Ovary (tissue), 7 donors: ENCODE measurements at regions not wholly inside any gene's neighbourhood (a gene's known extent, or its start where the extent isn't known, plus 50 kb on each side); places are given as distances from the start of the nearest gene placed in this dataset.

Experiments
- DNase-seq, 5 donors: peaks; one replicate each; pipeline ENCODE4 v3.0.0-alpha.2; 2019 to 2020
- H3K27ac ChIP-seq, 2 donors: fragments of 200-600 bp; one replicate each; pipeline versions ENCODE4 v1.5.1 to v1.8.0; 2019 to 2022
- H3K27me3 ChIP-seq: fragments of 200-600 bp; one replicate; pipeline ENCODE4 v1.8.0; 2022
- H3K36me3 ChIP-seq: fragments of 200-600 bp; sonication (generic); one replicate; pipeline ENCODE4 v1.5.1; 2019
- H3K4me1 ChIP-seq: one replicate; pipeline ENCODE4 v1.8.1; 2013; ENCODE audit warnings: mild to moderate bottlenecking, moderate library complexity; ENCODE audit not compliant: insufficient read depth
- H3K4me3 ChIP-seq: fragments of 200-600 bp; sonication (generic); one replicate; pipeline ENCODE4 v1.5.1; 2017
- H3K9me3 ChIP-seq, 2 donors: fragments of 200-600 bp in 1 of 2; sonication (generic) in 1 of 2; one replicate each; pipeline versions ENCODE4 v1.5.1 to v1.8.1; 2013 to 2019; ENCODE audit warnings: mild to moderate bottlenecking in 1 of 2, moderate library complexity in 1 of 2
- CTCF ChIP-seq, 3 donors: fragments of 450-650 bp in 2 of 3; fragments of 200-600 bp in 1 of 3; IDR thresholded peaks; one replicate each; pipeline versions ENCODE4 v1.5.1 to v1.8.0; 2016 to 2022; ENCODE audit warnings: antibody characterized with exemption in 3 of 3, mild to moderate bottlenecking in 1 of 3
- EP300 ChIP-seq: sonication (generic); formaldehyde crosslinking; IDR thresholded peaks from one replicate; pipeline ENCODE4 v1.6.1; 2017; ENCODE audit warnings: antibody characterized with exemption
- POLR2A ChIP-seq: fragments of 450-650 bp; IDR thresholded peaks from one replicate; pipeline ENCODE4 v1.6.1; 2017; ENCODE audit warnings: antibody characterized with exemption, mild to moderate bottlenecking, moderate library complexity
- WGBS, 3 donors: extraction: QIAGEN DNeasy Blood & Tissue Kit in 1 of 3; methylation state at CpG; one replicate each; pipeline versions ENCODE4 v1.1.5 to v1.1.7; 2013 to 2017; 5-methylcytosine and 5-hydroxymethylcytosine counted together
- intact Hi-C, 4 donors: fragments of 100-400 bp; cut with DNase I; formaldehyde crosslinking; loops; one replicate each; pipeline versions ENCODE4 v1.11.0 to v1.15.1; 2022 to 2023
- donor health status: DM: no; HTN: no; CAD: no; lungs with moderate emphysema.
- donor health status: DM: no; HTN: no; CAD: no.
- donor health status: Bipolar disorder and iron deficiency.
- donor health status: DM: no; HTN: no; CAD: no.
- donor health status: DM: yes; HTN: yes; CAD: no.

- intact Hi-C loops, result no loop called here
- no peak overlapping the region for H3K27ac ChIP-seq
- no peaks in the 10 kb centered on the region for H3K9me3 ChIP-seq
- no peaks in the 10 kb centered on the region for H3K36me3 ChIP-seq
- DNase-seq, result no peak
- TF ChIP-seq CTCF (IDR thresholded peaks at IDR 0.05) (no peak), EP300 (no peak), POLR2A (no peak)
- no peaks in the 10 kb centered on the region for H3K27me3 ChIP-seq
- no peaks in the 10 kb centered on the region for H3K4me1 ChIP-seq
- no peak overlapping the region for H3K4me3 ChIP-seq
- 100% methylated on average over 1 of the region's 1 CpG for WGBS, 3 donors
Observed at GRCh38 chr7:46628389-46628788, 707.3 kb upstream of the IGFBP3 start.

- Histone ChIP-seq H3K4me3 (no peak overlapping the region), H3K36me3 (no peaks in the 10 kb centered on the region), H3K4me1 (no peaks in the 10 kb centered on the region), H3K27ac (no peak overlapping the region), H3K9me3 (no peaks in the 10 kb centered on the region), H3K27me3 (no peaks in the 10 kb centered on the region)
- TF ChIP-seq POLR2A (no peak), EP300 (no peak), CTCF (IDR thresholded peaks at IDR 0.05) (no peak)
- DNase-seq, result no peak
- intact Hi-C loops, result no loop called here
- WGBS, 3 donors, result 88 to 92% (median 90%) methylated on average over 5 of the region's 5 CpGs
Observed at GRCh38 chr7:46626691-46627310, 705.7 kb upstream of the IGFBP3 start.

GRCh38 chr7:46626261-46626660, 705.2 kb upstream of the IGFBP3 start:
- DNase-seq, result no peak
- Histone ChIP-seq H3K9me3 (no peaks in the 10 kb centered on the region), H3K36me3 (no peaks in the 10 kb centered on the region), H3K27ac (no peak overlapping the region), H3K27me3 (no peaks in the 10 kb centered on the region), H3K4me3 (no peak overlapping the region), H3K4me1 (no peaks in the 10 kb centered on the region)
- intact Hi-C loops, result no loop called here
- no peak for TF ChIP-seq EP300
- WGBS, 3 donors, result 89 to 90% (median 90%) methylated on average over 4 of the region's 4 CpGs

- Histone ChIP-seq H3K9me3 (no peaks in the 10 kb centered on the region), H3K36me3 (no peaks in the 10 kb centered on the region), H3K4me1 (no peaks in the 10 kb centered on the region), H3K4me3 (no peak overlapping the region), H3K27me3 (no peaks in the 10 kb centered on the region), H3K27ac (no peak overlapping the region)
- 46 to 96% (median 50%) methylated on average over 2 of the region's 2 CpGs for WGBS, 3 donors
- TF ChIP-seq CTCF (IDR thresholded peaks at IDR 0.05), result no peak
- no peak for TF ChIP-seq EP300
- TF ChIP-seq POLR2A, result no peak
- DNase-seq, result no peak
- intact Hi-C loops, result no loop called here
Observed at GRCh38 chr7:46625032-46625431, 704.0 kb upstream of the IGFBP3 start.

GRCh38 chr7:46622251-46622650, 701.2 kb upstream of the IGFBP3 start:
- WGBS, 3 donors, result 67 to 88% (median 67%) methylated on average over 2 of the region's 2 CpGs
- Histone ChIP-seq H3K9me3 (no peaks in the 10 kb centered on the region), H3K27me3 (no peaks in the 10 kb centered on the region), H3K36me3 (no peaks in the 10 kb centered on the region), H3K4me3 (no peak overlapping the region), H3K4me1 (no peaks in the 10 kb centered on the region), H3K27ac (no peak overlapping the region)
- DNase-seq, result no peak
- no peak for TF ChIP-seq POLR2A
- TF ChIP-seq CTCF (IDR thresholded peaks at IDR 0.05), result no peak
- no peak for TF ChIP-seq EP300
- intact Hi-C loops, result no loop called here
